ENCODE measurements at regions not wholly inside any gene's neighbourhood (a gene's known extent, or its start where the extent isn't known, plus 50 kb on each side); places are given as distances from the start of the nearest gene placed in this dataset.
"Not testable (repeated sequence)": the region's sequence is repeated elsewhere in the genome, so short reads cannot be mapped to it uniquely, and the experiment has no call there.

GRCh38 chr4:126532527-126532926, 1100.2 kb upstream of the INTU start:
- intact Hi-C loops (cut with DNase I): no loop called here
- DNase-seq: no peak

DNA sequence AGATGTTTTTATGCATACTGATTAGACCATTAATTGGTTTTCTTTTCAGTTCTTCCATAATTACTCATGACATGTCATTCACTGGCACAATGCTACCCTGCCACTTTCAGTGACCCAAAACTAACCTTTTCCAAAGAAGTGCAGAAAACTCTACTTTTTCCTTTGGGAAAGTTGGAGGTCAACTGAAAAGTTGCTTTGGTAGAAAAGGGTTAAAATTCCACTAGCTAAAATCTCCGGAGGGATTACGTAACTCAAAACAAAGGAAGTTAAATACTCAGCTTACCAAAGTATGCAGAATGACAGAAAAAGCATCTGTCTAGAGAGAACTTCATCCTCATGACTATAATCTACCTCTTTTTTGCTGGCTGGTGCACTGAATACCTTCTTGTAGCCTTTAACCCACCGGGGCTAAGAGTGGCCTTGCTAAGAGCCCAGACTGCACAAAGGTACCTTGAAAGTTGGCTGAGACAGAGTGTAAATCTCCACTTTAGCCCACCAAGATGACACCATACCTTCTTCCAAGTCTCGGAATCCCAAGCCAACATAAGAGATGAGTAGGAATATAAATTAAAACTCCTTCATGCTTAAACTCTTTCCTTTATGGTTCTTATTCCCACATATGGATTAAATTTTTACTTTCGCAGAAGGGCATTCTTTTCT, 1099.5 kb upstream of the INTU start:
- intact Hi-C loops (cut with DNase I): no loop called here
- no peak for DNase-seq

DNA sequence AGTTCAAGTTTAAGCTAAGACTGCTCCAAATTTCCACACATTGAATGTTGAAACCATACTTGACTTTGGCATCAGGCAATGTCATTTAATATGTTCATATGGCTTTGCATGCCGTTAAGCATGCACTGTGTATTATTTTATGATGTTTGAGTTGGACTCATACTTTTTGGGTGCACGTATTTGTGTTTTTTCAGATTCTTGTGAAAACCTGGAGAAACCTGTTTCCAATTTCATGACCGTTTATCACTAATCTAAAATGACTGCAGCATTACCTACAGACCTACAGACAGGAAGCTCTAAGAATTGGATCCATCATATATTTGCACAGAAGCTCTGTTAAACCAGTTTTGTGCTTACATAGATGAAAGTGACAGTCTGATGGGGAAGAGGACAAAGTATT, 1093.0 kb upstream of the INTU start:
- intact Hi-C loops (cut with DNase I): no loop called here
- no peak for DNase-seq

- DNase-seq: no peak
- intact Hi-C loops (cut with DNase I): no loop called here
Observed at GRCh38 chr4:126541820-126542219, 1090.9 kb upstream of the INTU start.

DNA sequence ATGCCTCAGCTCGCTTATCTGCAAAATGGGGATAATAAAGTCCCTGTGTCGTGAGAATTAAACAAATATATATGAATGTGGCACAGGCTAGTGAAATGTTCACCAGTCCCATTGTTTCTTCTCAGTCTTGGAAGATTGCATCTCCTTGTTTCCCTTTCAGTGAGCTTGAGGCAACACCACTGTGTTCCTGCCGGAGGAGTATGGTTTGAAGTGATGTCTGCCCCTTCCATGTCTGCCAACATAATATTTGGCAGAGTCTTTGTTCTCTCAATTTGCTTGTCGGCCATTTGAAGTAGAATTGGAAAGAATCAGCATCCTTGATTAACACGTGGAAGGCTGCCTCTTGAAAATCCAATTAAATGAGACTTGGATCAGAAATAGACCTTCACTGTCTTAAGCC, 1088.5 kb upstream of the INTU start:
- intact Hi-C loops (cut with DNase I): no loop called here
- DNase-seq: no peak

- DNase-seq; intact Hi-C loops (cut with DNase I): not testable (repeated sequence)
Observed at GRCh38 chr4:126546197-126546596, 1086.6 kb upstream of the INTU start.

- intact Hi-C loops (cut with DNase I): no loop called here
- no peak for DNase-seq
Observed at GRCh38 chr4:126547352-126547751, 1085.4 kb upstream of the INTU start.

DNA sequence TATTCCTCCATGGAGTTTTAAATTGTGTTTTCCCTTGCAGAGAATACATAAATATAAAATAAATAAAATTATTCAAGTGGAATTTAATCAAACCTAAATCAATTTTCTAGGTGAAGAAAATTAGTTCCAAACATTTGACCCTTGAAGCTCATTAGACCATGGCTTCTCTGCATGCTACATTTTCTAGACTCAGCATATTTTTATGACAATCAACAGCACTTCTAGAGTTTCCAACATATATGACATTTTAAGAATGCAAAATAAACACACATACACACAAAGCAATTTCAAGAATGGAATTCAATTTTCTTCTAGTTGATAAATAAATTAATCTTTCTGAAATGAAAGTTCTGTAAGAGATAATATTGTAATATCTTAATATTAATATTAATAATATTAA, 1083.9 kb upstream of the INTU start:
- intact Hi-C loops (cut with DNase I): no loop called here
- no peak for DNase-seq

GRCh38 chr4:126552321-126552720, 1080.4 kb upstream of the INTU start:
- DNase-seq: no peak
- intact Hi-C loops (cut with DNase I): no loop called here

DNA sequence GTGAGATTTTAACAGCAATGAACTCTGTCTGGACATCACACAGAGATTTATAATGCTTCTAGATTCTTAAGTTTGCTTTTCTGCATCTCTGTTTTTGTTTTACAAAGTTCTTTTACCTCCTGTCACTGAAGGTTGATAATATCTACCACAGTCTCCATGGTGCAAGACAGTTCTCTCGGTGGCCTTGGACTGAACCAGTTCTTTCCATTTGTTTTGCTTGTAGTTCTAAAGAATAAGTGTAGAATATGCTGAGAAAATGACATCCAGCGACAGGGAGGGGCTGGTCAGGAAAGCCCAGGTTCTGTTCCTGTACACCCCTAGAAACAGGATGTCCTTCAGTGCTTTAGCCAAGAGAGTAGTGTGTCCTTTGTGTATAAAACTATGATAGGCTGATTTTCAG, 1079.5 kb upstream of the INTU start:
- DNase-seq: no peak
- intact Hi-C loops (cut with DNase I): no loop called here

DNA sequence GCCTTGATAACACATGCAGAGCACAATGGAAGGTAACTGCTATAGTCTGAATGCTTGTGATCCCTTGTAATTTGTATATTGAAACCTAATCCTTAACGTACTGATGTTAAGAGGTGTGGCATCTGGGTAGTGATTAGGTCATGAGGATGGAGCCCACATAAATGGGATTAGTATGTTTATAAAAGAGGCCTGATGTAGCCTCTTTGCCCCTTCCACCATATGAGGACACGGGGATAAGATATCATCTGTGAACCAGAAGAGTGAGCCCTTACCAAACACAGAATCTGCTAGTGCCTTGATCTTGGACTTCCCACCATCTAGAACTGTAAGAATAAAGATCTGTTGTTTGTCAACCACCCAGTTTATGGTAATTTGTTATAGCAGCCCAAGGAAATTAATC, 1074.2 kb upstream of the INTU start:
- no peak for DNase-seq
- intact Hi-C loops (cut with DNase I): no loop called here

GRCh38 chr4:126559961-126560360, 1072.8 kb upstream of the INTU start:
- no peak for DNase-seq
- intact Hi-C loops (cut with DNase I): no loop called here

GRCh38 chr4:126560794-126561193, 1072.0 kb upstream of the INTU start:
- intact Hi-C loops (cut with DNase I): no loop called here
- no peak for DNase-seq

GRCh38 chr4:126563389-126563788, 1069.4 kb upstream of the INTU start:
- intact Hi-C loops (cut with DNase I): no loop called here
- peak in 2 of 10 donors; percentile 35 to 72 for DNase-seq

DNA sequence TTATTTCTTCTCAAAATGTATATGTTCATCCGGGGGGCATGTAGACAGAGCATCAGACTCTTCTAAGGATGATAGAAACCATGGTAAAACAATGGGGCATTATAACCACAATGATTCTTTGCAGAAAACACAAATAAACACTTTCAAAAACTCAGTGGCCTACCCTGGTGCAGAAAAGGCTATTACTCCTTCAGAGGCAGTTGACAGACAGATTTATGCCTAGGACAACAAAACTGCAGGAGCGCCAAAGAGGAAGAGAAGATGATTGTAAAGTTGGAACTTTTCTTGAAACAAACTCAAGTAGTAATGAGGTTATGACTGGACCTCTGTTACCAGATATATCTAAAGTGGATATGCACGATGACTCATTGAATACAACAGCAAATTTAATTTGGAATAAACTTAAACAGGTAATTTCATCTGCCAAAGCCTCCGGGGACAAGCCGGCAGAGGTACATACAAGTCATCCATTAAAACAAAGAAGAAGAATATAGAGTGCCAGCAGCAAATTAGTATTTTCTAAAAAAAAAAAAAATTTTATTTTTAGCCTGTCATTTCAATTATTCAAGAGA, 1068.4 kb upstream of the INTU start:
- intact Hi-C loops (cut with DNase I): no loop called here
- no peak for DNase-seq

DNA sequence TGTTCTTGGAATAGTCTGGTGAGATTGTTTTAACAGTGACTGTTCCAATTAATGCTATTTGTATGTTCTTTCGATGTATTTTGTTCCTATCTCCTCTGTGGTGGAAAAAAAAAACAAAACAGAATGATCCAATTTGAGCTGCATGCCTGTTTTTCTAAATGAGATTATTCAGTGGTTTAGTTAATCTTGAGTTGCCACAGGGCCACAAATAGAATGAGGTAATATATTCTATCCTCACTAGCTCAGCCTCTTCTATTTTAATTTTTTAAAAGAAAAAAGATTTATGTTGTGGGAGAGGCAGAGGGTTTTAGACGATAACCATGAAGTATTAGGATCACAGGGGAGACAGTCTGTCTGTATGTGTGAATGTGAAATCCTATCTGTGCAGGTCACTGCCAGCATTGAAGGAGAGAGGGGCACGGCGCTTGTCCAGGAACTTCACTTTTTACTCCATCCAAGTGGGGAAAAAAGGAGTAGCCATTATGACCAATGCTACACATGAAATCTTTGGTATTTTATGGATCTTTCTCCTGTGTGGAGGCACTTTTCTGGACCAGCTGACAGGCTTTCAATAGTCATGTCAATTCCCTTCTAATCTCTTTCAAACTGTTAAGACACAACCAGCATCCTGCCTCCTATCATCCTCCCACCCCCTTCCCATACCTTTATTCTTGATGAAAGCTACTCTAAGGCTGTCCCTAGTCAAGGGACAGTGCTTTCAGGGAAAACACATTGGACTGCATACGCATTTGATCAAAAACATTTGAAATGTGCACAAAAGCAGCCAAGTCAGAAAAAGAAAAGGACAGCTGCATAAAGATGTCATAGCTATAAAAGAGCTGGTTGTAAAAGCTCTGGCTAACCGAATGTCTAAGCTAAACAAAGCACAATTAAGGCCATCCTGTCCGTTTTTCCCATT, 1063.8 kb upstream of the INTU start:
- DNase-seq: no peak
- intact Hi-C loops (cut with DNase I): no loop called here

DNA sequence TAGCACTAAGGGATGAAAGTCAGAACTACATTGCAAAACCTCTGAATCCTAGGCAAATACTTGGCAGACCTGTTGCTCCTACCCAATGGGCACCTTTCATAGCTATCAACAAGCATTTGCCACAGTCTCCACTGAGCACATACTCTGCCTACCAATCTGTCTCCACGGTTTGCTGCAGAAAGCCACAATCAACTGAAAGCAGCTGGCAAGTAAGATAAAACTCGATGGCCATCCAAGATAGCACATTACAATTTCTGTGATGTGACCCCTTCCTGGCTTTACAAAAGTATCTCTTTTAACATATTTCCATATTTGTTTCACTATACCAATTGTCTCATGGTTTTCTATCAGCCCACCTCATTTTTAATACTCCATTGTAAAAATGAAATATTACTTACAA, 1060.5 kb upstream of the INTU start:
- DNase-seq: no peak
- intact Hi-C loops (cut with DNase I): no loop called here

DNA sequence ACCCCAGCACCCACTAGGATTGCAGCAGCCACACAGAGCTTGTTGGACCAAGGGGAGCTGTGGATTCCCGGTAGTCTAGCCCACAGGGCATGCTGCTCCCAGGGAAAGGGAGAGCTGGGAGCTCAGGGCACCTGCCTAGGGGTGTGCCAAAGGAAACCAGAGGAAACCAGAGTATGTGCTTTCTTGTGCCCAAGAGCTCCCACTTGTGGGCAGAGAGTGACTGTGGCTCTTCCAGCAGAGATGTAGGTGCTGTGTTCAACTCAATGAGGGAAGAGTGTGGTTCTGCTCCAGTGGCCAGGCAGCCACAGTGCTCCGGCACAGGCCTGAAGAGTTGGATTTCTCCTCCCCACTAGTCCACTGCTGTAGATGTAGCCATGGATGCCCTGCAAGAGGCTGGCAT, 1050.0 kb upstream of the INTU start:
- intact Hi-C loops (cut with DNase I): no loop called here
- DNase-seq: peak in 1 of 10 donors; percentile 43

DNA sequence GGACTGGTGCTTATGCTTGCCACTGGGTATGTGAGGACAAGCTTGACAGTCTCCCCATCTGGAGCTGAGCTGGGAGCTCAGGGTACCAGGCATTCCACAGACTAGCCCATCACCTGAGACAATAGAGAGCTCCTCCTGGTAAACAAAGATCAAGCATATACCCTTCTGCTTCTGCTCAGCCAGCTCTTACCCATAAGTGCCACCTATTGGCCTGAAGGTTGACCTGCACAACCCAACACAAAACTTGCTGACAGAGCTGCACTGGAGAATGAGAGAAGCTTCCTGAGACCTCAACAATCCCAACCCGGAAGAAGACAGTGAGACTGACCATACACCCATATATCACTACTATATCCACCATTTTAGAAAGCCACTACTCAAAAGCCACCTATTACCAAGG, 1049.2 kb upstream of the INTU start:
- intact Hi-C loops (cut with DNase I): no loop called here

DNA sequence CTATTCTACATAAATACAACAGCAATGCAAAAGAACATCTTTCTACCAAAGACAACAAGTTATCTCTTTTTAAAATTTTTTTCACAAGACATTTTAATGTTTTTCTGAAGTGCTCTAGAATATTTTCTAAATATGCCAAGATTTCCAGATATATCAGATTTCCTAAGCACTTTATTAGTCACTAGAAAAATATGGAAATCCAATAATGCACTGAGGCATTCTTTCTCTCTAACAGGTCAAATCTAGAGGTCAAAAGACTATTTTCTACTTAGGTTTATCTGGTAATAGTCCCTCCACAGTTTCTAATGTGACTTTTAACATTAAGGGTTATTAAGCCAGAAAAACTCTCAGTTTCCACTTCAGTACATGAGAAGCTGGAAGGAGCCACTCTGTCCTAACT, 1041.2 kb upstream of the INTU start:
- DNase-seq: no peak
- intact Hi-C loops (cut with DNase I): no loop called here

More for the DNA sequence above, 1049.2 kb upstream of the INTU start:
- DNase-seq: no peak

DNA sequence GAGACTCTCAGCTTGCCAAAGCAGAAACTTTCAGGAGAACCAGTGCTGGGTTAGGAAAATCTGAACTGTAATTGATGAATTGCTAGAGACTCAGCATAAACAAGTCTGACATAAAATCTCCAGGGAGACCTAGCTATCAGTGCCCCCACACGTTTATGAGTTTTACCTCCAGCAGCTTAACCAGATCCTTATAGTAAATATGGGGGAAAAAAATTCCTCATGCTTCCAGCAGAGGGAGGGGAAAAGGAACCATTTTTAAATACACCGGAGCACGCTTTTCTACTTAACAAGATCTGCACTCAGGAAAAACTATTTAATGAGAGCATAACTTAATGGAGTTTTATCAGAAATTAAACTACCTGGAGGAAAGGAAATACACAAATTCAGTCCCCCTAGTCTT, 1040.7 kb upstream of the INTU start:
- intact Hi-C loops (cut with DNase I): no loop called here
- no peak for DNase-seq

- intact Hi-C loops (cut with DNase I): no loop called here
- DNase-seq: no peak
Observed at GRCh38 chr4:126593626-126594025, 1039.1 kb upstream of the INTU start.
